HL-60 (cell line): ENCODE measurements at regions not wholly inside any gene's neighbourhood (a gene's known extent, or its start where the extent isn't known, plus 50 kb on each side); places are given as distances from the start of the nearest gene placed in this dataset.
"Not testable (repeated sequence)": the region's sequence is repeated elsewhere in the genome, so short reads cannot be mapped to it uniquely, and the experiment has no call there.

Experiments
- DNase-seq, 2 experiments: peaks; one replicate each; pipeline ENCODE4 v3.0.0-alpha.2; 2010 to 2020; ENCODE audit warnings: low read depth in 1 of 2, low spot score in 1 of 2
- H3K27ac ChIP-seq: fragments of 250-450 bp; sonication (Bioruptor Pico); replicated peaks from 2 replicates; pipeline ENCODE4 v1.5.1; 2020; ENCODE audit warnings: mild to moderate bottlenecking, moderate library complexity
- H3K27me3 ChIP-seq: fragments of 250-450 bp; sonication (Bioruptor Pico); 2 replicates; pipeline ENCODE4 v1.5.1; 2021; ENCODE audit warnings: mild to moderate bottlenecking, moderate library complexity; ENCODE audit not compliant: insufficient read depth, poor library complexity, severe bottlenecking
- H3K4me3 ChIP-seq: replicated peaks from 2 replicates; pipeline ENCODE4 v1.5.1; 2011; ENCODE audit warnings: mild to moderate bottlenecking, control low read depth, low read length; ENCODE audit not compliant: insufficient read depth
- GABPA ChIP-seq: IDR thresholded peaks from 2 replicates; pipeline ENCODE4 v1.6.1; 2012; ENCODE audit warnings: low read depth
- POLR2AphosphoS5 ChIP-seq: IDR thresholded peaks from 2 replicates; pipeline ENCODE4 v1.6.1; 2012; ENCODE audit warnings: low read depth
- REST ChIP-seq: IDR thresholded peaks from 2 replicates; pipeline ENCODE4 v1.6.1; 2012; ENCODE audit warnings: low read depth; ENCODE audit not compliant: insufficient replicate concordance
- SPI1 ChIP-seq: IDR thresholded peaks from 2 replicates; pipeline ENCODE4 v1.6.1; 2012; ENCODE audit warnings: low read depth, mild to moderate bottlenecking, borderline replicate concordance
- TF ChIP-seq, protein P1 (sequence below): IDR thresholded peaks from one replicate; pipeline ENCODE4 v1.5.1; 2011; ENCODE audit warnings: low read length, control low read depth, inconsistent platforms; ENCODE audit not compliant: insufficient read depth

- no peak for DNase-seq
- no peaks in the 10 kb centered on the region for H3K27me3 ChIP-seq
- H3K4me3 ChIP-seq, result no peak overlapping the region
- TF ChIP-seq SPI1 (no peak), GABPA (no peak), REST (no peak)
- H3K27ac ChIP-seq, result no peak overlapping the region
These were observed 1520.1 kb downstream of the REEP3 start for GRCh38 chr10:65041307-65041706.

- TF ChIP-seq SPI1 (no peak), POLR2AphosphoS5 (no peak), REST (no peak), GABPA (no peak)
- TF ChIP-seq, protein P1, sequence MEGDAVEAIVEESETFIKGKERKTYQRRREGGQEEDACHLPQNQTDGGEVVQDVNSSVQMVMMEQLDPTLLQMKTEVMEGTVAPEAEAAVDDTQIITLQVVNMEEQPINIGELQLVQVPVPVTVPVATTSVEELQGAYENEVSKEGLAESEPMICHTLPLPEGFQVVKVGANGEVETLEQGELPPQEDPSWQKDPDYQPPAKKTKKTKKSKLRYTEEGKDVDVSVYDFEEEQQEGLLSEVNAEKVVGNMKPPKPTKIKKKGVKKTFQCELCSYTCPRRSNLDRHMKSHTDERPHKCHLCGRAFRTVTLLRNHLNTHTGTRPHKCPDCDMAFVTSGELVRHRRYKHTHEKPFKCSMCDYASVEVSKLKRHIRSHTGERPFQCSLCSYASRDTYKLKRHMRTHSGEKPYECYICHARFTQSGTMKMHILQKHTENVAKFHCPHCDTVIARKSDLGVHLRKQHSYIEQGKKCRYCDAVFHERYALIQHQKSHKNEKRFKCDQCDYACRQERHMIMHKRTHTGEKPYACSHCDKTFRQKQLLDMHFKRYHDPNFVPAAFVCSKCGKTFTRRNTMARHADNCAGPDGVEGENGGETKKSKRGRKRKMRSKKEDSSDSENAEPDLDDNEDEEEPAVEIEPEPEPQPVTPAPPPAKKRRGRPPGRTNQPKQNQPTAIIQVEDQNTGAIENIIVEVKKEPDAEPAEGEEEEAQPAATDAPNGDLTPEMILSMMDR, result no peak
These were observed 1521.3 kb downstream of the REEP3 start for GRCh38 chr10:65042496-65042895.

DNA sequence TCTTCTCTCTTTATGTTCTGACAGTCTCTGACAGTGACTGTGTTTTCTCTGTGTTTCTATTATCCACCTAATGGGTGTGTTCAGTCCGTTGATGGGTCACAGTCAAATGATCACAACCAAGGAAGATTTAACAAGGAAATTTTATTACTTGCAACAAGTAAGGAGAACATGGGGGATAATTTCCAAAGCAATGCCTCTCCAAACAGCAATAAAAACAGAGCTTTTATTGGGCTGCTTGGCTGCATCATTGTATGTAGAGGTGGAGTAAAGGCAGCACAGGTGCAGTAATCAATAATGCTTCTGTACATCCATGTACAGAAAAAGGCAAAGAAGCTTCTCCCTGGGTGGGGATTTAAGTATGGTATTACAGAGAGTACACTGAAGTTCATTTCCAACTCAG, 1525.6 kb downstream of the REEP3 start:
- no peak for DNase-seq
- Histone ChIP-seq H3K27me3 (no peaks in the 10 kb centered on the region), H3K27ac (no peak overlapping the region), H3K4me3 (no peak overlapping the region)
- no peak for TF ChIP-seq GABPA
- no peak for TF ChIP-seq REST
- no peak for TF ChIP-seq SPI1
- TF ChIP-seq, protein P1, result no peak
- no peak for TF ChIP-seq POLR2AphosphoS5

More at GRCh38 chr10:65042496-65042895, 1521.3 kb downstream of the REEP3 start:
- DNase-seq, result no peak
- no peak overlapping the region for H3K27ac ChIP-seq
- H3K4me3 ChIP-seq, result no peak overlapping the region
- no peaks in the 10 kb centered on the region for H3K27me3 ChIP-seq

GRCh38 chr10:65052111-65052510, 1530.9 kb downstream of the REEP3 start:
- H3K27me3 ChIP-seq, H3K27ac ChIP-seq, H3K4me3 ChIP-seq, DNase-seq: not testable (repeated sequence)

GRCh38 chr10:65053397-65053796, 1532.2 kb downstream of the REEP3 start:
- not testable (repeated sequence) for H3K27ac ChIP-seq, H3K4me3 ChIP-seq, DNase-seq, H3K27me3 ChIP-seq

DNA sequence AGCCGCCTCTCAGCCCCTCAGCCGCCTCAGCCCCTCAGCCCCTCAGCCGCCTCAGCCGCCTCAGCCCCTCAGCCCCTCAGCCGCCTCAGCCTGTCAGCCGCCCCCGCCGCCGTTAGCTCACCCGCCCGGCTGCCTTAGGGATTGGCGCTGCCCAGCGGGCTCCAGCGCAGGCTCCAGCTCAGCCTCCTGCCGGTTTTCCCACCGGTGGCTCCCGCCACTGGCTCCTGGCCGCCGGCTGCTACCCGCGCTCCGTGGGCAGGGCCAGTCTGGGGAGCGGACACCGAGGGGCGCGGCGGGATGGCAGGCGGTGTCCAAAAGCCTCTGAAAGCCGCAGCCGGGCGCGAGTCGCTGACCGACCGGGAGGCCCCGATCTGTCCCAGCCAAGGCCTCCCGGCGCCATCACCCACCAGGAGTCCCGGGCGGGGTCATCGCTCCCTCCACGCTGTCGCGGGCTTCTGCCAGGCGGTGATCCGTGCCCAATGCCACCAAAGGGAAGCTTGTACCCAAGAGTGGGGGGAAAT, 1532.7 kb downstream of the REEP3 start:
- H3K27ac ChIP-seq, result not testable (repeated sequence)

GRCh38 chr10:65054701-65055100, 1533.5 kb downstream of the REEP3 start:
- not testable (repeated sequence) for H3K27ac ChIP-seq, DNase-seq, H3K27me3 ChIP-seq, H3K4me3 ChIP-seq

More for the DNA sequence above, 1532.7 kb downstream of the REEP3 start:
- not testable (repeated sequence) for DNase-seq, H3K4me3 ChIP-seq, H3K27me3 ChIP-seq
